ENCODE measurements at regions not wholly inside any gene's neighbourhood (a gene's known extent, or its start where the extent isn't known, plus 50 kb on each side); places are given as distances from the start of the nearest gene placed in this dataset.

DNA sequence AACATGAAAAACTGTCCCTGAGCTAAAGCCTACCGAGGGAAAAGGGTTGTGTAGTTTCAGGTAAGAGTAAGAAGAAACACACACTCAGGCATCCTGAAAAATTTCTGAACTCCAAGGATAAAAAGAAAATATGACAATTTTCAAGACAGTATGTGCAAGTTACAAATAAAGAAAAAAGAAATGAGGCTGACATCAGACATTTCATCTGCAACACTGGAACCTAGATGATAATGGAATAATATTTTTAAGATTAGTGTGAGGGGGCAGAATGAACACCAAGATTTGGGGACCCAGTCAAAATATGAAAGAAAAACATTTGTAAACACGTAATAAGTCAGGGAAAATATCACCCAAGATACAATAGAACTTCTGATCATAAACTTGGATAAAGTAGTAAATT lies 135.9 kb upstream of the PSMD7 start:
- TF ChIP-seq POLR2A (IDR thresholded peaks at IDR 0.05; ENCODE audit: low read length) = no peak
- TF ChIP-seq GATA1 (IDR thresholded peaks at IDR 0.05; ENCODE audit: low read depth, low read length) = no peak
